Spleen (tissue), 7 donors: ENCODE measurements at regions not wholly inside any gene's neighbourhood (a gene's known extent, or its start where the extent isn't known, plus 50 kb on each side); places are given as distances from the start of the nearest gene placed in this dataset.

Experiments
- CTCF ChIP-seq, 11 experiments: fragments of 200-600 bp in 7 of 11; fragments of 450-650 bp in 4 of 11; sonication (generic) in 4 of 11; IDR thresholded peaks in 8 of 11; conservative IDR thresholded peaks in 3 of 11; 1 replicate in 7 of 11; 2 replicates in 4 of 11; pipeline versions ENCODE4 v1.4.0 to v1.8.0; 2016 to 2021; ENCODE audit warnings: antibody characterized with exemption in 11 of 11, inconsistent platforms in 4 of 11, mild to moderate bottlenecking in 1 of 11
- POLR2A ChIP-seq, 3 donors: fragments of 450-650 bp; IDR thresholded peaks; one replicate each; pipeline ENCODE4 v1.5.1; 2017; ENCODE audit warnings: antibody characterized with exemption in 3 of 3, mild to moderate bottlenecking in 1 of 3
- POLR2AphosphoS5 ChIP-seq, 3 donors: sonication (generic); formaldehyde crosslinking; IDR thresholded peaks; one replicate each; pipeline ENCODE4 v1.5.1; 2017; ENCODE audit warnings: antibody characterized with exemption in 3 of 3
- donor health status: DM: no; HTN: no; CAD: no; lungs with moderate emphysema.
- donor health status: DM: no; HTN: no; CAD: no.
- donor health status: DM: no; HTN: no; CAD: no.

GRCh38 chr17:31700973-31701372, 158.1 kb downstream of the COPRS start:
- TF ChIP-seq CTCF (IDR thresholded peaks at IDR 0.05 in 8 of 11, conservative IDR thresholded peaks at IDR 0.05 in 3 of 11) (no peak), POLR2AphosphoS5 (IDR thresholded peaks at IDR 0.05) (no peak), POLR2A (IDR thresholded peaks at IDR 0.05) (no peak)
